ENCODE measurements at regions not wholly inside any gene's neighbourhood (a gene's known extent, or its start where the extent isn't known, plus 50 kb on each side); places are given as distances from the start of the nearest gene placed in this dataset.

GRCh38 chr19:31145007-31145406 lies 204.2 kb downstream of the TSHZ3 start:
- Histone ChIP-seq H3K9me3 (ENCODE audit: low read depth) (no peaks in the 10 kb centered on the region), H3K4me1 (ENCODE audit: insufficient read depth) (no peaks in the 10 kb centered on the region), H3K36me3 (replicated peaks; ENCODE audit: insufficient read depth, low read depth) (no peaks in the 10 kb centered on the region), H4K20me1 (ENCODE audit: insufficient read depth, poor library complexity, severe bottlenecking) (no peaks in the 10 kb centered on the region), H3K9me2 (replicated peaks; ENCODE audit: insufficient read depth) (no peaks in the 10 kb centered on the region), H3K4me3 (no peak overlapping the region), H2AFZ (no peak overlapping the region), H3K27ac (no peak overlapping the region), H3K79me2 (no peaks in the 10 kb centered on the region), H3K4me2 (no peak overlapping the region), H3K27me3 (no peaks in the 10 kb centered on the region)
- no peak for TF ChIP-seq EZH2 (IDR thresholded peaks at IDR 0.05; ENCODE audit: borderline replicate concordance)
- no peak for TF ChIP-seq EZH2phosphoT487 (IDR thresholded peaks at IDR 0.05; ENCODE audit: low read depth, severe bottlenecking, unreplicated experiment)
- no peak for TF ChIP-seq CTCF (IDR thresholded peaks at IDR 0.05; ENCODE audit: poor library complexity)
- no peak for DNase-seq (ENCODE audit: low spot score)
- 80% methylated on average over 7 of the region's 7 CpGs for WGBS (ENCODE audit: low lambda C conversion rate, missing lambda C conversion rate)

- H3K27ac ChIP-seq = no peak overlapping the region
- WGBS (ENCODE audit: low lambda C conversion rate, missing lambda C conversion rate) = 89% methylated on average over 7 of the region's 7 CpGs
- H3K27me3 ChIP-seq = no peaks in the 10 kb centered on the region
- TF ChIP-seq EZH2 (IDR thresholded peaks at IDR 0.05; ENCODE audit: borderline replicate concordance) (no peak), EZH2phosphoT487 (IDR thresholded peaks at IDR 0.05; ENCODE audit: low read depth, severe bottlenecking, unreplicated experiment) (no peak), CTCF (IDR thresholded peaks at IDR 0.05; ENCODE audit: poor library complexity) (no peak)
- H3K4me3 ChIP-seq = no peak overlapping the region
- H3K4me1 ChIP-seq (ENCODE audit: insufficient read depth) = no peaks in the 10 kb centered on the region
- H4K20me1 ChIP-seq (ENCODE audit: insufficient read depth, poor library complexity, severe bottlenecking) = no peaks in the 10 kb centered on the region
- H3K9me2 ChIP-seq (replicated peaks; ENCODE audit: insufficient read depth) = no peaks in the 10 kb centered on the region
- H3K4me2 ChIP-seq = no peak overlapping the region
- no peaks in the 10 kb centered on the region for H3K79me2 ChIP-seq
- no peaks in the 10 kb centered on the region for H3K9me3 ChIP-seq (ENCODE audit: low read depth)
- no peak for DNase-seq (ENCODE audit: low spot score)
- H2AFZ ChIP-seq = no peak overlapping the region
- no peaks in the 10 kb centered on the region for H3K36me3 ChIP-seq (replicated peaks; ENCODE audit: insufficient read depth, low read depth)
Observed at GRCh38 chr19:31144075-31144870, 205.0 kb downstream of the TSHZ3 start.

GRCh38 chr19:31141301-31141700 lies 207.9 kb downstream of the TSHZ3 start:
- no peak overlapping the region for H3K4me3 ChIP-seq
- H3K4me2 ChIP-seq = no peak overlapping the region
- H3K27me3 ChIP-seq = no peaks in the 10 kb centered on the region
- no peaks in the 10 kb centered on the region for H3K9me3 ChIP-seq (ENCODE audit: low read depth)
- H2AFZ ChIP-seq = no peak overlapping the region
- 98% methylated on average over 3 of the region's 3 CpGs for WGBS (ENCODE audit: low lambda C conversion rate, missing lambda C conversion rate)
- H3K36me3 ChIP-seq (replicated peaks; ENCODE audit: insufficient read depth, low read depth) = no peaks in the 10 kb centered on the region
- H3K9me2 ChIP-seq (replicated peaks; ENCODE audit: insufficient read depth) = no peaks in the 10 kb centered on the region
- H3K27ac ChIP-seq = no peak overlapping the region
- no peaks in the 10 kb centered on the region for H3K79me2 ChIP-seq
- no peaks in the 10 kb centered on the region for H3K4me1 ChIP-seq (ENCODE audit: insufficient read depth)
- DNase-seq (ENCODE audit: low spot score) = no peak
- H4K20me1 ChIP-seq (ENCODE audit: insufficient read depth, poor library complexity, severe bottlenecking) = no peaks in the 10 kb centered on the region
- TF ChIP-seq EZH2 (IDR thresholded peaks at IDR 0.05; ENCODE audit: borderline replicate concordance) (no peak), CTCF (IDR thresholded peaks at IDR 0.05; ENCODE audit: poor library complexity) (no peak), EZH2phosphoT487 (IDR thresholded peaks at IDR 0.05; ENCODE audit: low read depth, severe bottlenecking, unreplicated experiment) (no peak)

Measured in hepatocyte (in vitro differentiated cells).